NCI-H1694 treated with DMSO at 0.1 percent for 48 hours (cell line): ENCODE measurements at regions not wholly inside any gene's neighbourhood (a gene's known extent, or its start where the extent isn't known, plus 50 kb on each side); places are given as distances from the start of the nearest gene placed in this dataset.
"Not testable (repeated sequence)": the region's sequence is repeated elsewhere in the genome, so short reads cannot be mapped to it uniquely, and the experiment has no call there.

Source experiments
- DNase-seq: peaks from one replicate; lab custom pipeline; 2025; lab: John Stamatoyannopoulos, UW

DNA sequence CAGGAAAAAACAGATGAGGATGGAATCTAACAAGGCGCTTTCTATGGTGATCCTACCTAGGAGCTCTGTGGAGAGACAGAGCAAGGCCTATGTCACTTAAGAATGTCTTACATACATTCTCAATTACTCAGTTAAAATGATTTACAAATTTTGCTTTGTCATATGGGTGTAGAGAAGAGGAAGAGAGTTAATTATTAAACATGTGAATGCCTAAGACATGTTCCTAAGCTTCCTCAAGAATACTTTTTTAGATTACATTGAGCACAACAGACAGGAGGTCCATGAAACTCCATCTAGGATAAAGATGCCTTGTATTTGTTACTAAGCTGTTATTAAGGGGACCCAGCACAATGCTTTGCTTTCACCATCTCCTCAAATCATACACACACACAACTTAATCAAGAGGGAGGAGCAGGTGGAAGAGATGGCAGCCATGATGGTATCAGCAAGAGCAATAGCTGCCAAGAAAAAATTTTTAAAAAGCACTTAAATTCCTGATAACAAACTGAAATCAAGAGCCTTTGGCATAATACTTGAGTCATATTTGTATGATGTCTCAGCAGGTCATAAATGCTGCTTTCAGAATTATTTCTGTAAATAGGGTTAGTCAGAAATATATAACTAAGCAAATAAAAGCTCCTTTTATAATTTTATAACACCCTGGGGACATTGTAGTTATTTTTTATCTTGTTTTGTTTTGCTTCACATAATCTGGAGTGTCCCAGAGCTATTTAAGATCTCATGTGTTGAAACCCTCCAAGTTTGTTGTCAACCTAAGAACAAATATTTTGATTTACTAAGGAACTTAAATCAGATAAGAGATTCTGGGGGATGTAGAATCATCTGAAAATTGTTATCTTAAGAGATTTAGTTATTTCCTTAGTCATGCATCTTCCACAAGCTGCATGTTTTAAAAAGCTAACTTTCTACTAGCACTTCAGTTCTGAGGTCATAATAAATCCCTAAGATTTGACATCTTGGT, 70.0 kb upstream of the CD2AP start:
- DNase-seq = no peak

DNA sequence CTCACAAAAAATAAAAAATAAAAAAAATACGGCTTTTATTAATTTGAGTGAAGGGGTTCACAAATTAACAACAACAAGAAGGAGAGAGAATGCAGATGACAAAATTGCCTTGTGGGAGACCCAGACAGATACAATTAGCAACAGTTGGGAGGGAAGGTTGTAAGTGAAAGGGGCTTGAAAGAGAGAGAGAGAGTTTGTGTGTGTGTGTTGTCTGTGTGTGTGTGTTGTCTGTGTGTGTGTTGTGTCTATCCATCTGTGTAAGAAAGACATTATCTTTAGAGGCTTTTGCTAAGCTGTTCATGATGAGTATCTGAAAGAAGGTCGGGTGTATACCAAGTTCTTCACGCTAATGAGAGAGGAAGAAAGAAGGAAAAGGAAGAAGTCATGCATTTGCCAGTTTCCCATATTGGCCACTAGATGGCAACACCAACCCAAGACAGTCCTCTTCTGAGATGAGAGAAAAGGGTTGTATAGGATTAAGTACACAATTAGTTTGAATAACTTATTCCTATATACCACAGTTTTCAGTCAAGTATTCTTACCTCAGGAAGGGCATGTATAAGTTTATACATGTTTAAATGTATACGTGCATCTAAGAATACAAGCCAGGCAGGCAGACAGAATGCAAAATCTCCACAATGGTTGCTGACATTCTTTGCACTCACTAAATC, 63.7 kb upstream of the CD2AP start:
- DNase-seq = peak; percentile 44

DNA sequence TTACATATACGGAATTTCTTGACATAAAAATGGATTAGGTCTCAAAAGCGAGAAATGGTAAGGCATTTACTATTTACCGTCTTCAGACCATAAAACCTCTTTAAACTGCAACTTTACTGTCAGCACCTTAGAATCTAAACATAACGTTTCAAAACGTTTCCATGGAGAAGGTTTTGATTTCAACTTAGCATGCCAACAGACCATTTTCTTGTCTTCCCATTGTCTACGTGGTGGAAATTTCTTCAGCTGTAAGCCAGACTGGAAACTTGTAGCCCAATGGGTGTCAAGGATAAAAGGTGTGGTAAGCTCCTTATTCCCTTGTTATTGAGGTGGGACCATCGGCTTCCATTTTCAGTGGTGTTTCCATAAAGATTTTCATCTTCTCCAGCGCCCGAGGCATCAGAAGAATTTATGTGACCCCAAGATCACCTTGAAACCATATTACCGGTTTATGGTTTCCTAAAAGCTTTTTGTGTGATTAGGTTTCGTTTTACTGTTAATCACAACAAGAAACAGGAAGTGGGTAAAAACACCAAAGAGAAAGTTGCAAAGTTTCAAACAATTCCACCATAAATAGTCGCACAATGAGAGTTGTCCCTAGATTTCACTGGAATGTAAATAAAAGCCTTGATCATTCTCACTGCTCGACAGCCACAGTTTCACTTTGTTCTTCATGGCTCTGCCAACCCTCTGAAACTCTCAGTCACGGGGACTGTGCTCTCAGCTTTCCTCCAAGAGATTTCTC, 63.0 kb upstream of the CD2AP start:
- DNase-seq = no peak

DNA sequence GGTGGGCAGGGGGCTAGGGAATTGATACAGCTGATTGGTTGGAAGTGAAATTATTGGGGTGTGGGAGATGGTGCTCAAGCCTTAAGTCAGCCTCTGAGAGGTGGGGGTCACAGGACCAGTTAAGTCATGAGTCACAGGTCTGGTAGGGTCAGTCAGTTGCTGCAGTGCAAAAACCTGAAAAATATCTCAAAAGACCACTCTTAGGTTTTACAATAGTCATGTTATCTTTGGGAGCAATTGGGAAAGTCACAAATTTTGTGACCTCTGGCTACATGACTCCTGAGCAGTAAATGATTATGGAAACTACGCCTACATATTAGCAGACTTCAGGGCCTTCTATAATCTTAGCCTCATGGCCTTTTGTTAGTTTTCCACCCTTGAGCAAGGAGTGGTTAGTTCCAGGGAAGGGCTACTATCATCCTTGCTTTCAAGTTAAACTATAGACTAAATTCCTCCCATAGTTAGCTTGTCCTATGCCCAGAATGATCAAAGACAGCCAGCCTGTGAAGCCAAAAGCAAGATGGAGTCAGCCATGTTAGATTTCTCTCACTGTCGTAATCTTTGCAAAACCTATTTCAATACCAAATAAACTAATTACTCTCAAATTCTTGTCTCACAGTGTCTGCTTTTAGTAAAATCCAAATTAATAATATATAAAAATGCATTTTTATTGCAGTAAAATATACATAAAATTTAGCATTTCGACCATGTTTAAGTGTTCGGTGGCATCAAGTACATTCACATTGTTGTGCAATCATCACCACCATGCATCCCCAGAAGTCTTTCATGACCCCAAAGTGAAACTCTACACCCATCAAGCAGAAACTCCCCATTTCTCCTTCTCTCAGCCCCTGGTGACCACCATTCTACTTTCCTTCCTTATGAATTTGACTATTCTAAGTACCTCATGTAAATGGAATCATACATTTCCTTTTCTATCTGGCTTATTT, 60.9 kb upstream of the CD2AP start:
- no peak for DNase-seq

DNA sequence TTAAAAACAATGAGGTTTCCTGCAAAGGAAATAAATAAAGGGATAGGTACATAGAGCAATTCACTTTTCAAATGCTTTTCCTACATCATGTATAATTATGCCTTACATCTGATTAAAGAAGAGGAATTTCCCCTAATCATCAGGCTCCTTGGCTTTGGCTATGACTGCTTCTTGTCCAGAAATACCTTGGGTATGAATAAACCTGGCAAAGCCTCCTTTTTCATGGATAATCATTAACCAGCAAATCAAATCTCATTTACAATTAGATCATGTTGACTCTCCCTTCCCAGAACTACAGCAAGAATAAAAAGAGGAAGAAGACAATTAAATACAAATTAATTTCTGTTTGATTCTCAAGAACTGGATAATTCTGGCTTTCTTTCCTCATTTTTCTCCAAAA, 58.0 kb upstream of the CD2AP start:
- DNase-seq = no peak

DNA sequence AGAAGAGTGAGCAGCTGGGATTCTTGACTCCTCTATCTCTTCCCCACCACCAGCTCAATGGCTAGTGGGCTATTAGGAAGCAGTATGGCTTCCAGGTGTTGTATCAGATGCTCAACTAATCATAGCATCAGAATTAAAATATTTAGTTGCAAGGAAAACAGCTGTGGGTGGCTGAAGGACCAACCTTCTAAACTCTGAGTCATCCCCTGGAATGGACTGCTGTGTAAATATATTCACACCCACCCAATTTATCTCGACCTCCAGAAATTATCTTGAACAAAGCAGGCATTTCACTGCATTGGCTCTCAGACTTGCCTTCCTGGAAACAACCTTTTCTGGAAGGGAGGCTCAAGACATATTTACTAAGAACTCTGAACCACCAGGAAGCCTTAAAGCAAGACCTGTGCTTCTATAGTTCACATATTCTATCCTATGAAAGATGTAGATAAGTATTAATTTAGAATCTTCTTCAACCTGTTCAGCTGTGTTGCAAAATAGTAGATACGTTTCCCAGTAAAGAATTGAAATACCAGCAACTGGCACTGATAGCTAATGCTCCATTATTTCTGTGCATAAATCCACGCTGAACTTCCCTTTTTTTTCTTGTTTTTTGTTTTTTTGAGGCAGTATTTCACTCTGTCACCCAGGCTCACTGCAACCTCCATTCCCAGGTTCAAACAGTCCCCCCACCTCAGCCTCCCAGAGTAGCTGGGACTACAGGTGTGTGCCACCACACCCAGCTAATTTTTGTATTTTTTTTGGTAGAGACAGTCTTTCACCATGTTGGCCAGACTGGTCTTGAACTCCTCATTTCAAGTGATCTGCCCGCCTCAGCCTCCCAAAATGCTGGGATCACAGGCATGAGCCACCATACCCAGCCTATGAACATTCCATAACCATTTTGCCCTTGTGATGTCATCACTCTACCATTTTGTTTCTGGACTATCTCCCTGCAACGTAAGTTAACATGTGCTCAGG, 56.9 kb upstream of the CD2AP start:
- DNase-seq = no peak

DNA sequence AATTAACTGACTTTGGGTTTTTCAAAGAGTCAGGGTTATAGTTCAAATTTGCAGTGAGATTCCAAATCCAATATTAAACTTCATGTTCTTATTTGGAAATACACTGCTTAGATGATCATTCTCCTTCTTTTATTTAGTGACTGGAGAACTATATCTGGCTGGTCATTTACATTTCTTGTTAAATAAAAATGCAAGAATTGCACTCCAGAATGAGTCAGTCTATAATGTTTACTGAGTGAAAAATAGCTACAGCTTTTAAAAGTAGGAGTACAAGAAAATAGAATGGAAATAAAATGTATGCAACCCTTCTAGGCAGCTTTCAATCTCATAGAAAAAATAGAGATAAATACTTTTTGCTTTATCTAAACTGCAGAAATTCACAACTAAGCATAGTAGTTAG, 54.5 kb upstream of the CD2AP start:
- DNase-seq = no peak

DNA sequence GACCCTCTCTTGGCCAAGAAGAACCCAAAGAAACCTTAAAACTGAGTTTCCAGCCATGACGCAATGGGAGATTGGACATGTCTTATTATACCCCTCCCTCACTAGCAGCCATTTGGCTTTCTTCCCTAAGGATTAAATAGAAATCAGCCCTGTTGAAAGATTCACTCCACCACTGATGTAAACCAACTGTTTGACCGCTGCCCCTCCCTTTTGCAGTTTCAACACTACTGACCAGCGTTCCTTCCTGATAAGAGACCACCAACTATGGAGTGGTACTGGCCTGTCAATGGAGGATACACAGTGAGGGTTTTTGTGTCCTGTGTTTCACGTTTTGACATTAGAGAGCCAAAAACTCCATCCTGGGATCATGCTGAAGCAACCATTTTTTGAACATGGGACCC, 53.2 kb upstream of the CD2AP start:
- DNase-seq = no peak

DNA sequence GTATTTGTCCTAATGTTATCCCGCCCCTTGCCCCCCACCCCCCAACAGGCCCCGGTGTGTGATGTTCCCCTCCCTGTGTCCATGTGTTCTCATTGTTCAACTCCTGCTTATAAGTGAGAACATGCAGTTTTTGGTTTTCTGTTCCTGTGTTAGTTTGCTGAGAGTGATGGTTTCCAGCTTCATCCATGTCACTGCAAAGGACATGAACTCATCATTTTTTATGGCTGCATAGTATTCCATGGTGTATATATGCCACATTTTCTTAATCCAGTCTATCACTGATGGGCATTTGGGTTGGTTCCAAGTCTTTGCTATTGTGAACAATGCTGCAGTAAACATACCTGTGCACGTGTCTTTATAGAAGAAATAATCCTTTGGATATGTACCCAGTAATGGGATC, 51.9 kb upstream of the CD2AP start:
- not testable (repeated sequence) for DNase-seq

DNA sequence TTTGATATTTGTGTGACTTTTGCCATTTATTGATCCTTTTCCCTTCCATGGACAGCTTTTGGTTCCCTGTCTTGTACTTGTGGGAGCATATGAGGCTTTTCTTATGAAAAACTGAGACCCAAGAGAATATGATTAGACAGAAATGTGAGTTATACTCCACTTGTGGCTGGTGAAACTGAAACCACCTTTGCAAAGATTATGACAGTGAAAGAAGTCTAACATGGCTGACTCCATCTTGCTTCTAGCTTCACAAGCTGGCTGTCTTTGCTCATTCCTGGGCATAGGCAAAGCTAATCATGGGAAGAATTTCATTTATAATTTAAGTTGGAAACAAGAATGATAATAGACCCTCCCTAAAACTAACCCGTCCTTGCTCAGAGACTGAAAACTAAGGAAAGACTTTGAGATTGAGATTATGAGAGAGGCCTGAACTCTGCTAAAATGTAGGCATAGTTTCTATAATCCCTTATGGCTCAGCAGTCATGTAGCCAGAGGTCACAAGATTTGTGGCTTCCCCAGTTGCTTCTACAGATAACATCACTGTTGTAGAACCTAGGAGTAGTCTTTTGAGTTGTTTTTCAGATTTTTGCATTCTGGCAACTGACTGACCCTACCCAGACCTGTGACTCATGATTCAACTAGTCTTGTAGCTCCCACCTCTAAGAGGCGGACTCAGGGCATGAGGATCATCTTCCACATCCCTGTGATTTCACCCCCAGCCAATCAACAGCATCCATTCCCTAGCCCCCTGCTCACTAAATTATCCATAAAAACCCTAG, 50.9 kb upstream of the CD2AP start:
- DNase-seq = no peak

DNA sequence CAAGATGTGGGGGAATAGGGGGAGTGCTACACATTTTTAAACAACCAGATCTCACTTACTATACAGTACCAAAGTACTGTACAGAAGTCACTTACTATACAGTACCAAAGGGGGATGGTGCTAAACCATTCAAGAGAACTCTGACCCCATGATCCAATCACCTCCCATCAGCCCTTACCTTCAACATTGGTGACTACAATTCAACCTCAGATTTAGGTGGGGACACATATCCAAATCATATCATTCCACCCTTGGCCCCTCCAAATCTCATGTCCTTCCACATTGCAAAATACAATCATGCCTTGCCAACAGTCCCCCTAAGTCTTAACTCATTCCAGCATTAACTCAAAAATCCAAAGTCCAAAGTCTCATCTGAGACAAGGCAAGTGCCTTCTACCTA, 49.9 kb upstream of the CD2AP start:
- DNase-seq = no peak
